Upper lobe of left lung (tissue), 6 donors: ENCODE measurements at regions not wholly inside any gene's neighbourhood (a gene's known extent, or its start where the extent isn't known, plus 50 kb on each side); places are given as distances from the start of the nearest gene placed in this dataset.
A peak's percentile ranks its signal among the peaks of the same experiment; 100 is the strongest.

Experiments
- ATAC-seq, 2 donors: fragments of 200-7000 bp; cut with Tn5 transposase; one replicate each; pipeline ENCODE4 v1.9.1; 2022; ENCODE audit warnings: mild to moderate bottlenecking in 2 of 2, moderate library complexity in 2 of 2; ENCODE audit not compliant: low FRiP score in 2 of 2
- DNase-seq, 2 donors: peaks; one replicate each; pipeline ENCODE4 v3.0.0-alpha.2; 2019 to 2020
- H3K27ac ChIP-seq, 4 donors: fragments of 200-600 bp; sonication (generic); one replicate each; pipeline ENCODE4 v1.5.1; 2016 to 2019
- H3K27me3 ChIP-seq, 4 donors: fragments of 200-600 bp; sonication (generic); one replicate each; pipeline ENCODE4 v1.5.1; 2017 to 2019
- H3K36me3 ChIP-seq, 4 donors: fragments of 200-600 bp; sonication (generic); one replicate each; pipeline ENCODE4 v1.5.1; 2016 to 2019
- H3K4me1 ChIP-seq, 4 donors: fragments of 200-600 bp; sonication (generic); one replicate each; pipeline ENCODE4 v1.5.1; 2018 to 2019
- H3K4me3 ChIP-seq, 4 donors: fragments of 200-600 bp; sonication (generic); one replicate each; pipeline ENCODE4 v1.5.1; 2017 to 2019; ENCODE audit warnings: mild to moderate bottlenecking in 2 of 4, moderate library complexity in 1 of 4
- H3K9me3 ChIP-seq, 4 donors: fragments of 200-600 bp; sonication (generic); one replicate each; pipeline ENCODE4 v1.5.1; 2018 to 2019
- EP300 ChIP-seq, 4 donors: sonication (generic); formaldehyde crosslinking; IDR thresholded peaks; one replicate each; pipeline ENCODE4 v1.5.1; 2017; ENCODE audit warnings: antibody characterized with exemption in 4 of 4, control low read depth in 2 of 4
- POLR2A ChIP-seq, 4 donors: fragments of 450-650 bp; IDR thresholded peaks; one replicate each; pipeline ENCODE4 v1.5.1; 2016 to 2017; ENCODE audit warnings: antibody characterized with exemption in 4 of 4, mild to moderate bottlenecking in 2 of 4
- POLR2AphosphoS5 ChIP-seq, 2 donors: sonication (generic); formaldehyde crosslinking; IDR thresholded peaks; one replicate each; pipeline ENCODE4 v1.5.1; 2017; ENCODE audit warnings: antibody characterized with exemption in 2 of 2
- WGBS, 2 donors: methylation state at CpG; one replicate each; pipeline ENCODE4 v1.1.5; 2017 to 2018; 5-methylcytosine and 5-hydroxymethylcytosine counted together
- TF ChIP-seq, protein P1 (sequence below), 6 experiments: fragments of 450-650 bp in 4 of 6; fragments of 200-600 bp in 2 of 6; sonication (generic) in 2 of 6; IDR thresholded peaks; one replicate each; pipeline ENCODE4 v1.5.1; 2016 to 2019; ENCODE audit warnings: antibody characterized with exemption in 6 of 6
- donor health status: DM: no; HTN: no; CAD: no; lungs with moderate emphysema.
- donor health status: DM: no; HTN: yes; CAD: no; lungs with severe emphysema.

DNA sequence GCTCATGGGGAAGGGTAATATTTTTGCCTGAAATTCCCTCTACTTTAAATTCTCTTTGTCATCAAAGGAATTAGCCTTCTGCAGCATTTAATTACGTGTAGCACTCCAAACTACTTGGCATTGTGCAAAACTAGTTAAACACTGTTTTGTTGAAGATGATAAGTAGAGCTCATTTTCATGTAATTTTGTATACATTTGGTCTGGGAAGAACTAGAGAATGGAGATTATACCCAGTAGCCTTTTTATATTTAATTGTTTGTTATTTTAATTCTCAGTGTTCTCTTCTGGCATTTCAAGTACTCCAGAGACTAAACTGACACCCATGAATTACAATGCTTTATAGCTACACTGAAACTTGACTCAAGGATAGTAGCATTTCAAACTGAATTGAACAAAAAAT is 211.5 kb upstream of the SMIM31 start:
- peaks cover 0 to 16% (median 0%) of the 10 kb centered on the region in 4 donors for H3K9me3 ChIP-seq
- ATAC-seq, result no peak
- TF ChIP-seq POLR2A (IDR thresholded peaks at IDR 0.05) (no peak), POLR2AphosphoS5 (IDR thresholded peaks at IDR 0.05) (no peak), EP300 (IDR thresholded peaks at IDR 0.05) (no peak)
- TF ChIP-seq, protein P1, sequence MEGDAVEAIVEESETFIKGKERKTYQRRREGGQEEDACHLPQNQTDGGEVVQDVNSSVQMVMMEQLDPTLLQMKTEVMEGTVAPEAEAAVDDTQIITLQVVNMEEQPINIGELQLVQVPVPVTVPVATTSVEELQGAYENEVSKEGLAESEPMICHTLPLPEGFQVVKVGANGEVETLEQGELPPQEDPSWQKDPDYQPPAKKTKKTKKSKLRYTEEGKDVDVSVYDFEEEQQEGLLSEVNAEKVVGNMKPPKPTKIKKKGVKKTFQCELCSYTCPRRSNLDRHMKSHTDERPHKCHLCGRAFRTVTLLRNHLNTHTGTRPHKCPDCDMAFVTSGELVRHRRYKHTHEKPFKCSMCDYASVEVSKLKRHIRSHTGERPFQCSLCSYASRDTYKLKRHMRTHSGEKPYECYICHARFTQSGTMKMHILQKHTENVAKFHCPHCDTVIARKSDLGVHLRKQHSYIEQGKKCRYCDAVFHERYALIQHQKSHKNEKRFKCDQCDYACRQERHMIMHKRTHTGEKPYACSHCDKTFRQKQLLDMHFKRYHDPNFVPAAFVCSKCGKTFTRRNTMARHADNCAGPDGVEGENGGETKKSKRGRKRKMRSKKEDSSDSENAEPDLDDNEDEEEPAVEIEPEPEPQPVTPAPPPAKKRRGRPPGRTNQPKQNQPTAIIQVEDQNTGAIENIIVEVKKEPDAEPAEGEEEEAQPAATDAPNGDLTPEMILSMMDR (IDR thresholded peaks at IDR 0.05), result no peak
- WGBS, 2 donors, result 28 to 29% methylated on average over 1 of the region's 1 CpG
- H3K27ac ChIP-seq, result no peak overlapping the region
- H3K27me3 ChIP-seq, result no peaks in the 10 kb centered on the region
- no peaks in the 10 kb centered on the region for H3K4me1 ChIP-seq
- H3K36me3 ChIP-seq, result no peaks in the 10 kb centered on the region
- no peak for DNase-seq
- H3K4me3 ChIP-seq, result no peak overlapping the region

DNA sequence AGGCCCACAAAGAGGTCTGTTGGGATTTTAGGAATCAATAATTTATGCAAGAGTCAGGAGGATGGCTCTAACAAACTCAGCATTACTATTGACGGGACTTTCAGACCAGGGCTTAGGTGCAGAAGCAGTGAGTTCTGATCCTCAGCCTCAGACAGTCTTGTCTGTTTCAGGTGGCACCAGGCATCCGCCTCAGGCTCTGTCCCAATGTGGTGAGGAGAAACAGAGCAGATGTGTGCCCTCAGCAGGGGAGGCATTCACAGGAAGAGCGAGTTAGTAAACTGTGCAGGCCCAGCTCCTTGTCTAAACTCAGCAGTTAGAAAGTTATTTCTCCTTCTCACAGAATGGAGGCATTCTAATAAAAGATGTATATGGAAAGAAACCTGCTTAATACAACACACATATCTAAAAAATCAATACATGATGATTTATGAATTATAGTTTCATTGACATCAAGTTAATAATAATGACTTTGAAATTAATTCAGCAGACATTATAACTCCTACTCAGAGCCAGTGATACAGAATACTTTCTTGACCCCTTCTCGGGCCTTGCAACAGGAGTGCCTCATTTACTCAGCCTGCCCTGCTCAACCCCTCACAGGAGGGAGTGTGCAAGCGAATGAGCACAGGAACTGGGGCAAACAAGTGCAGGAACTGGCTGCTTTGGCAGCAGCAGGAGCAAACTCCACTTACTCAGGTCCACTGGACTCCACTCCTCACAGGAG is 202.8 kb upstream of the SMIM31 start:
- no peaks in the 10 kb centered on the region for H3K9me3 ChIP-seq
- no peaks in the 10 kb centered on the region for H3K36me3 ChIP-seq
- H3K4me3 ChIP-seq, result no peak overlapping the region
- DNase-seq (no peak), ATAC-seq (no peak)
- H3K27me3 ChIP-seq, result no peaks in the 10 kb centered on the region
- H3K27ac ChIP-seq, result no peak overlapping the region
- TF ChIP-seq, protein P1 (IDR thresholded peaks at IDR 0.05), result no peak
- no peak for TF ChIP-seq EP300 (IDR thresholded peaks at IDR 0.05)
- no peak for TF ChIP-seq POLR2A (IDR thresholded peaks at IDR 0.05)
- no peak for TF ChIP-seq POLR2AphosphoS5 (IDR thresholded peaks at IDR 0.05)
- H3K4me1 ChIP-seq, result no peaks in the 10 kb centered on the region
- WGBS, 2 donors, result 73 to 75% methylated on average over 5 of the region's 5 CpGs

DNA sequence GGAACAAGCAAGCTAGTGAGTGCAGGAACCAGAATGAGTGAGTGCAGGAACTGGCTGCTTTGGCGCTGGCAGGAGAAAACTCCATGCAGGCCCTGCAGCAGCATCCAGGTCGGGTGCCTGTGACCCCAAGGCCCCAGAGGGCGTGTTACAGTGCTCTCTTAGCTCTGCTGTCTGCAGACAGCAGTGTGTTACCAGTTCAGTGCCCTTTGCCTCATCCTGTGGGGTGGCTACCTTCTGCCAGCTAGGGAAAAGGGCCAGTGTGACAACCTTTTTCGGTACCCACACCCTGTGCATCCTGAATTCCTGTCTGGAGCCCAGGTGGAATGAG is 202.3 kb upstream of the SMIM31 start:
- 65 to 71% methylated on average over 3 to 4 of the region's 4 CpGs for WGBS, 2 donors
- Histone ChIP-seq H3K27me3 (no peaks in the 10 kb centered on the region), H3K4me1 (no peaks in the 10 kb centered on the region), H3K9me3 (no peaks in the 10 kb centered on the region), H3K36me3 (no peaks in the 10 kb centered on the region), H3K27ac (no peak overlapping the region), H3K4me3 (no peak overlapping the region)
- ATAC-seq (peak in 1 of 2 donors; percentile 29), DNase-seq (peak in 1 of 2 donors; percentile 3)
- TF ChIP-seq, protein P1 (IDR thresholded peaks at IDR 0.05), result no peak
- TF ChIP-seq POLR2AphosphoS5 (IDR thresholded peaks at IDR 0.05) (no peak), POLR2A (IDR thresholded peaks at IDR 0.05) (no peak), EP300 (IDR thresholded peaks at IDR 0.05) (no peak)

DNA sequence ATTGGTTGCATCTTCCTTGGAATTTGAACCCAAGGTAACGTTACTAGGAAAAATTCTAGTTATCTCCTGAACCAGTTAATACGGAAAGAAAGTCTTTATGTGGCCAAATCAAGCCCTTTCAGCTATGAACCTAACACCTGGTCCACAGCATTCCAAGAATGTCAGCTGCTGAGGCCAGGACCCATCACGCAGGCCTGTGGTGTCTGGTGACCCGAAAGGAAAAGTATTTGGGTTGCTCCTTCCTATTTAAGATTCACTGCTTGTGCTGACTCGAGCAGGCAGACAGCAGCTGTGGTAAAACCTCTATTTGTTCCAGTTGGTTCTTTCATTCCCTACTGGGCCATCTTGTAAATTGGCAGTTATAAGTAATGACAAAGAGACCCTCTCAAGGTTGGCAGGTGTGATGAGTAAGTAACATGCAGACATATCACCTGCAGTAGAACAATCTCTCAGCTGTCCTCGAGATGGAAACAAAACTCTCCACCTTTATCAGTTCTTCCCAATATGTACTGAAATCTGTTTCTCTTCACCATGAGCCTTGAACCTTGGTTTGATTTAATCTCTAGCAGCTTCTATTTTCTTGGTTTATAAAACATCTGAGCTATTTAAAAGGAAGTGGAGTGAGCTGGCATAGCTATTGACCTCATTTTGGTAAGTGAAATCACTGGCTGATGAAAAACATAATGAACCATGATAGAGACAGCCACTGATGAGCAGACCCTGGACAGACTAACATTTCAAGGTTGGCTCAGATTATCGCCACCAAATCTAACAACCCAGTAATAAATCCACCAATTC is 182.1 kb upstream of the SMIM31 start:
- Histone ChIP-seq H3K4me3 (no peak overlapping the region), H3K27ac (no peak overlapping the region), H3K9me3 (no peaks in the 10 kb centered on the region), H3K4me1 (no peaks in the 10 kb centered on the region), H3K36me3 (no peaks in the 10 kb centered on the region), H3K27me3 (no peaks in the 10 kb centered on the region)
- no peak for DNase-seq
- no peak for ATAC-seq
- 69 to 73% methylated on average over 7 of the region's 7 CpGs for WGBS, 2 donors
- TF ChIP-seq, protein P1 (IDR thresholded peaks at IDR 0.05), result no peak
- TF ChIP-seq POLR2AphosphoS5 (IDR thresholded peaks at IDR 0.05) (no peak), POLR2A (IDR thresholded peaks at IDR 0.05) (no peak), EP300 (IDR thresholded peaks at IDR 0.05) (no peak)
